ENCODE measurements at regions not wholly inside any gene's neighbourhood (a gene's known extent, or its start where the extent isn't known, plus 50 kb on each side); places are given as distances from the start of the nearest gene placed in this dataset.

DNA sequence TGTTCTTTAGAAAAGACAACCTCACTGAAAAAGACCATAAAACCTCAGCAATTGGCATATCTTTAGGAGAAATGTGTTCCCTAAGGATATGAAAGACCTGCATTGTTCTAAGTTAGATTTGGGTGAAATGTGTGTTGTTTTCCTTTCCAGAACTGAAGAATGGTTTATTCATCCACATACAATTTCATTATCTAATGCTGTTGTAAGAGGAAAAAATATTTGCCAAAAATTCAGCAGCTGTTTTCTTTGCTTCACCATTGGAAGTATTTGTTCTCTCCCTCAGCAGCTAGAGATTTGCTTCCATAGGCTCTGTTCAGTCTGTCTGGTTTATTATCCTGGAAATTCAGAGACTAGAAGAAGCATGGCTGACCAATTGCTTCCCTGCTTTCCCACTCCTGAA lies 150.9 kb downstream of the ISOC1 start:
- Histone ChIP-seq H3K79me2 (ENCODE audit: insufficient read depth, low read length) (no peaks in the 10 kb centered on the region), H3K36me3 (replicated peaks in 1 of 2; ENCODE audit: control insufficient read depth in 1 of 2, insufficient read depth in 2 of 2, low read length in 2 of 2) (no peaks in the 10 kb centered on the region), H3K9ac (ENCODE audit: insufficient read depth, low read depth, low read length) (no peak overlapping the region), H3K27me3 (ENCODE audit: control insufficient read depth in 1 of 2, insufficient read depth in 2 of 2, low read length in 2 of 2) (no peaks in the 10 kb centered on the region), H3K9me3 (ENCODE audit: low read length) (no peaks in the 10 kb centered on the region; the same call in none of the 2 replicates), H3K27ac (ENCODE audit: extremely low read length, insufficient read depth, low read length) (no peak overlapping the region), H3K4me2 (ENCODE audit: low read depth, low read length) (no peak overlapping the region), H4K20me1 (ENCODE audit: insufficient read depth, low read length) (no peaks in the 10 kb centered on the region), H2AFZ (ENCODE audit: low read length) (no peak overlapping the region), H3K4me1 (ENCODE audit: insufficient read depth, low read length) (no peaks in the 10 kb centered on the region), H3K4me3 (replicated peaks in 1 of 3; ENCODE audit: insufficient read depth in 1 of 3, low read depth in 2 of 3, low read length in 3 of 3) (no peak overlapping the region)
- intact Hi-C loops (cut with micrococcal nuclease; ENCODE audit: unreplicated experiment) (no loop called here), in situ Hi-C loops (cut with HindIII; ENCODE audit: extremely low pct_ligation_motif_present, low pct_unique_long_range_greater_than_20kb) (no loop called here)
- ATAC-seq (no peak), FAIRE-seq (no peak), DNase-seq (ENCODE audit: low spot score) (no peak)
- ChIA-PET POLR2A (no interaction called here), CTCF (ENCODE audit: low intra/inter-chr PET ratio, low total read pairs) (no interaction called here)
- BruUV-seq (replicated peaks): no TSS peak
- TF ChIP-seq, protein P1, sequence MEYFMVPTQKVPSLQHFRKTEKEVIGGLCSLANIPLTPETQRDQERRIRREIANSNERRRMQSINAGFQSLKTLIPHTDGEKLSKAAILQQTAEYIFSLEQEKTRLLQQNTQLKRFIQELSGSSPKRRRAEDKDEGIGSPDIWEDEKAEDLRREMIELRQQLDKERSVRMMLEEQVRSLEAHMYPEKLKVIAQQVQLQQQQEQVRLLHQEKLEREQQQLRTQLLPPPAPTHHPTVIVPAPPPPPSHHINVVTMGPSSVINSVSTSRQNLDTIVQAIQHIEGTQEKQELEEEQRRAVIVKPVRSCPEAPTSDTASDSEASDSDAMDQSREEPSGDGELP (IDR thresholded peaks at IDR 0.05; ENCODE audit: borderline replicate concordance, low read depth): no peak
- no peak for TF ChIP-seq SP140L (CRISPR knock-in tag; IDR thresholded peaks at IDR 0.05; ENCODE audit: borderline replicate concordance)
- no peak for TF ChIP-seq ZFP62 (CRISPR knock-in tag; IDR thresholded peaks at IDR 0.05)
- no peak for TF ChIP-seq MIXL1 (CRISPR knock-in tag; IDR thresholded peaks at IDR 0.05)
- TF ChIP-seq SMYD3 (CRISPR knock-in tag; IDR thresholded peaks at IDR 0.05): no peak
- TF ChIP-seq GPN1 (CRISPR knock-in tag; IDR thresholded peaks at IDR 0.05; ENCODE audit: borderline replicate concordance): no peak
- TF ChIP-seq, protein P2, sequence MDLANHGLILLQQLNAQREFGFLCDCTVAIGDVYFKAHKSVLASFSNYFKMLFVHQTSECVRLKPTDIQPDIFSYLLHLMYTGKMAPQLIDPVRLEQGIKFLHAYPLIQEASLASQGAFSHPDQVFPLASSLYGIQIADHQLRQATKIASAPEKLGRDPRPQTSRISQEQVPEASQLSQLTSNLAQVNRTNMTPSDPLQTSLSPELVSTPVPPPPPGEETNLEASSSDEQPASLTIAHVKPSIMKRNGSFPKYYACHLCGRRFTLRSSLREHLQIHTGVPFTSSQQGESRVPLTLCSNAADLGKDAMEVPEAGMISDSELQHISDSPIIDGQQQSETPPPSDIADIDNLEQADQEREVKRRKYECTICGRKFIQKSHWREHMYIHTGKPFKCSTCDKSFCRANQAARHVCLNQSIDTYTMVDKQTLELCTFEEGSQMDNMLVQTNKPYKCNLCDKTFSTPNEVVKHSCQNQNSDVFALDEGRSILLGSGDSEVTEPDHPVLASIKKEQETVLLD (CRISPR knock-in tag; IDR thresholded peaks at IDR 0.05; ENCODE audit: low read depth): no peak
- no peak for TF ChIP-seq KLF13 (CRISPR knock-in tag; IDR thresholded peaks at IDR 0.05)
- no peak for TF ChIP-seq FOXA3 (CRISPR knock-in tag; IDR thresholded peaks at IDR 0.05)
- TF ChIP-seq HCFC1 (IDR thresholded peaks at IDR 0.05; ENCODE audit: low read depth, low read length): no peak
- TF ChIP-seq, protein P3, sequence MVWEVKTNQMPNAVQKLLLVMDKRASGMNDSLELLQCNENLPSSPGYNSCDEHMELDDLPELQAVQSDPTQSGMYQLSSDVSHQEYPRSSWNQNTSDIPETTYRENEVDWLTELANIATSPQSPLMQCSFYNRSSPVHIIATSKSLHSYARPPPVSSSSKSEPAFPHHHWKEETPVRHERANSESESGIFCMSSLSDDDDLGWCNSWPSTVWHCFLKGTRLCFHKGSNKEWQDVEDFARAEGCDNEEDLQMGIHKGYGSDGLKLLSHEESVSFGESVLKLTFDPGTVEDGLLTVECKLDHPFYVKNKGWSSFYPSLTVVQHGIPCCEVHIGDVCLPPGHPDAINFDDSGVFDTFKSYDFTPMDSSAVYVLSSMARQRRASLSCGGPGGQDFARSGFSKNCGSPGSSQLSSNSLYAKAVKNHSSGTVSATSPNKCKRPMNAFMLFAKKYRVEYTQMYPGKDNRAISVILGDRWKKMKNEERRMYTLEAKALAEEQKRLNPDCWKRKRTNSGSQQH (CRISPR knock-in tag; IDR thresholded peaks at IDR 0.05; ENCODE audit: low read depth): no peak
- no peak for TF ChIP-seq SCMH1 (CRISPR knock-in tag; IDR thresholded peaks at IDR 0.05; ENCODE audit: borderline replicate concordance)
- no peak for TF ChIP-seq ZNF256 (CRISPR knock-in tag; conservative IDR thresholded peaks at IDR 0.05)

Data from HepG2 (cell line).